ENCODE measurements at regions not wholly inside any gene's neighbourhood (a gene's known extent, or its start where the extent isn't known, plus 50 kb on each side); places are given as distances from the start of the nearest gene placed in this dataset.
"Not testable (repeated sequence)": the region's sequence is repeated elsewhere in the genome, so short reads cannot be mapped to it uniquely, and the experiment has no call there.

GRCh38 chr1:79501153-79501552 lies 494.6 kb upstream of the ADGRL4 start:
- DNase-seq (ENCODE audit: low spot score): no peak

GRCh38 chr1:79499541-79499940 lies 493.0 kb upstream of the ADGRL4 start:
- TF ChIP-seq, protein P1, sequence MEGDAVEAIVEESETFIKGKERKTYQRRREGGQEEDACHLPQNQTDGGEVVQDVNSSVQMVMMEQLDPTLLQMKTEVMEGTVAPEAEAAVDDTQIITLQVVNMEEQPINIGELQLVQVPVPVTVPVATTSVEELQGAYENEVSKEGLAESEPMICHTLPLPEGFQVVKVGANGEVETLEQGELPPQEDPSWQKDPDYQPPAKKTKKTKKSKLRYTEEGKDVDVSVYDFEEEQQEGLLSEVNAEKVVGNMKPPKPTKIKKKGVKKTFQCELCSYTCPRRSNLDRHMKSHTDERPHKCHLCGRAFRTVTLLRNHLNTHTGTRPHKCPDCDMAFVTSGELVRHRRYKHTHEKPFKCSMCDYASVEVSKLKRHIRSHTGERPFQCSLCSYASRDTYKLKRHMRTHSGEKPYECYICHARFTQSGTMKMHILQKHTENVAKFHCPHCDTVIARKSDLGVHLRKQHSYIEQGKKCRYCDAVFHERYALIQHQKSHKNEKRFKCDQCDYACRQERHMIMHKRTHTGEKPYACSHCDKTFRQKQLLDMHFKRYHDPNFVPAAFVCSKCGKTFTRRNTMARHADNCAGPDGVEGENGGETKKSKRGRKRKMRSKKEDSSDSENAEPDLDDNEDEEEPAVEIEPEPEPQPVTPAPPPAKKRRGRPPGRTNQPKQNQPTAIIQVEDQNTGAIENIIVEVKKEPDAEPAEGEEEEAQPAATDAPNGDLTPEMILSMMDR (IDR thresholded peaks at IDR 0.05; ENCODE audit: extremely low read depth, missing control alignments): no peak
- no peak for DNase-seq (ENCODE audit: low spot score)

More at GRCh38 chr1:79501153-79501552, 494.6 kb upstream of the ADGRL4 start:
- TF ChIP-seq, protein P1 (IDR thresholded peaks at IDR 0.05; ENCODE audit: extremely low read depth, missing control alignments): no peak

DNA sequence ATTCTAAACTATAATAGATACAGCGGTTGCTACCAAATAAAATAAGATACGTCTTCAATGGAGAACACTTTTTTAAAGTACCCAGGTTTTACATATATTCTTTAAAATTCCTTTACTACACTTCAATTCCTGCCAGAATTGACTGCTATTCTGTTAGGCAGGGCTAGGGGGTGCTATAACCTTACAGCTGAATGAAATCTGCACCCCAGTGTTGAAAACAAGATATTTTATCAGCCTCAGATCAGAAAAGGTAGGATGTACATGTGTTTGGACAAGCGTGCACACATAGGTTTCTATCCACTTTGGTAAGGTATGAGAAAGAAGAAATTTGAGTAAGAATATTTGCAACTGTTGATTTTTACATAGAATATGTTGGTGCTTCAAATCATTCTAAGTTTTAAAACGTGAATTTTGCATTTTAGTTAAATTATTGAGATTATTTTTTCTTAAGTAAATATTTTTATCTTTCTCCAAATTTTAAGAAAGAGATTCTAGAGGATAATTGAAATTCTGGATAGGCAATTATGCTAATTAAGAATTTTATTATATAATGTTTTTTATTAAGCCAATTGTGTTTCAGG lies 490.8 kb upstream of the ADGRL4 start:
- DNase-seq (ENCODE audit: low spot score): peak; percentile 35
- TF ChIP-seq, protein P1 (IDR thresholded peaks at IDR 0.05; ENCODE audit: extremely low read depth, missing control alignments): peak; percentile 70

GRCh38 chr1:79496129-79496528 lies 489.6 kb upstream of the ADGRL4 start:
- TF ChIP-seq, protein P1 (IDR thresholded peaks at IDR 0.05; ENCODE audit: extremely low read depth, missing control alignments): no peak
- DNase-seq (ENCODE audit: low spot score): no peak

- DNase-seq (ENCODE audit: low spot score): not testable (repeated sequence)
These were observed 487.2 kb upstream of the ADGRL4 start for GRCh38 chr1:79493702-79494101.

- DNase-seq (ENCODE audit: low spot score): not testable (repeated sequence)
These were observed 482.1 kb upstream of the ADGRL4 start for GRCh38 chr1:79488572-79489121.

DNA sequence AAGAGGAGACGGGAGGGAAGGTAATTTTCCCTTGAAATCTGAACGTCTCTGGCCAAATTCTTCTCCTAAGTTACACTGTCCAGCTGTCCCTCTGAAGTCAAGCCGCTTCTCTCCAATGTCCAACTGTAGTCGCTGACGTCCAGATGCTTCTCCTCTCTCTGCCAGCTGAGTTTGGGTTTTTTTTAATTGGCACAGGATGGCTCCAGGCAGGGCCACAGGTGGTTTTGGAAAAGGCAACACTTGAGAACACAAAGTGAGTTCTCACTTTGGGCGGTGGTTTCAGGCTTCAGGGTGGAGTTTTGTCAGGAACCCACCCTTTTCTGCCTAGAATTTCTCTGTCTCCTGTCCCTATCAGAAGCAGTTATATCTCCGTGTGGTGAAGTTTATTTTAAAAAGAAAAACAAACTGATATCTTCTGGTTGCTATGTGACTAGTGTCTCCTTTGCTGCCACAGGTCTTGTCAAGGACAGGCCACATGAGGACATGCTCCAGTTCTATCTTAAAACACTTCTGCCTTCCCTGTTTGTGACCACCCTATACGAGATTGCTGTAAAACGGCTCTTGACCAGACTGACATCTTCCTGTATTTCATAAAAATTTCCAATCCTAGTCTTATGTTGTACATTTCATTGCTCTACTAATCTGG lies 472.3 kb upstream of the ADGRL4 start:
- no peak for DNase-seq (ENCODE audit: low spot score)
- TF ChIP-seq, protein P1 (IDR thresholded peaks at IDR 0.05; ENCODE audit: extremely low read depth, missing control alignments): no peak

DNA sequence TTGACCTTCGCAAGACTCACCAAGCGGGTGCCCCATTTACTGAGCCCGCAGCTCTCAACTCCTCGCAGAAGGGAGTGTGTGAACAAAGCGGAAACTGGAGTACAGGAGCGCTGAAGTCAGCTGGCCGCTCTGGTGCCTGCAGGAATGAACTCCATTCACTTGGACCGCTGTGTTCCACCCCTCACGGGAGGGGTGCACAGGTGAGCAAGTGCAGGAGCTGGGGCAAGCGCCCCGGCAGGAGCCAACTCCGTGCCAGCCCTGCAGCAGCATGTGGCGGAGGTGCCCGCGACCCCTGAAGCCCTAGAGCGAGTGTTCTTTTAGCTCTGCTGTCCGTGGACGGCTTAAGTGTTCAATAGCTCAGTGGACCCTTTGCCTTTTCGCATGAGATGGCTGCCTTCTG lies 471.6 kb upstream of the ADGRL4 start:
- TF ChIP-seq, protein P1 (IDR thresholded peaks at IDR 0.05; ENCODE audit: extremely low read depth, missing control alignments): no peak
- no peak for DNase-seq (ENCODE audit: low spot score)
